Activated CD4-positive, alpha-beta T cell treated with anti-CD3 and anti-CD28 coated beads, Interleukin-2, amount 10 ng/mL, durations not matched to agents 24 days and 14 days (primary cell): ENCODE measurements at regions not wholly inside any gene's neighbourhood (a gene's known extent, or its start where the extent isn't known, plus 50 kb on each side); places are given as distances from the start of the nearest gene placed in this dataset.
"Not testable (repeated sequence)": the region's sequence is repeated elsewhere in the genome, so short reads cannot be mapped to it uniquely, and the experiment has no call there.

ENCODE experiments used
- DNase-seq: peaks from one replicate; pipeline ENCODE4 v3.0.0; 2022
- H3K27ac Mint-ChIP-seq: one replicate; pipeline ENCODE4 v1.8.0; 2022; ENCODE audit warnings: mild to moderate bottlenecking, mixed read lengths
- H3K27me3 Mint-ChIP-seq: one replicate; pipeline ENCODE4 v1.8.0; 2022; ENCODE audit warnings: mixed read lengths
- H3K36me3 Mint-ChIP-seq: one replicate; pipeline ENCODE4 v1.8.0; 2022; ENCODE audit warnings: low read depth, mild to moderate bottlenecking, mixed read lengths
- H3K4me1 Mint-ChIP-seq: one replicate; pipeline ENCODE4 v1.8.0; 2021; ENCODE audit warnings: mixed read lengths
- H3K4me3 Mint-ChIP-seq: one replicate; pipeline ENCODE4 v1.8.0; 2022; ENCODE audit warnings: mild to moderate bottlenecking, moderate library complexity, mixed read lengths
- H3K9me3 Mint-ChIP-seq: one replicate; pipeline ENCODE4 v1.8.0; 2021; ENCODE audit warnings: mixed read lengths
- intact Hi-C: fragments of 100-400 bp; cut with micrococcal nuclease; formaldehyde crosslinking; loops from one replicate; pipeline ENCODE4 v1.15.1; 2023

GRCh38 chr2:195150819-195151218, 506.2 kb upstream of the SLC39A10 start:
- intact Hi-C loops, result no loop called here
- no peak overlapping the region for H3K4me3 Mint-ChIP-seq

DNA sequence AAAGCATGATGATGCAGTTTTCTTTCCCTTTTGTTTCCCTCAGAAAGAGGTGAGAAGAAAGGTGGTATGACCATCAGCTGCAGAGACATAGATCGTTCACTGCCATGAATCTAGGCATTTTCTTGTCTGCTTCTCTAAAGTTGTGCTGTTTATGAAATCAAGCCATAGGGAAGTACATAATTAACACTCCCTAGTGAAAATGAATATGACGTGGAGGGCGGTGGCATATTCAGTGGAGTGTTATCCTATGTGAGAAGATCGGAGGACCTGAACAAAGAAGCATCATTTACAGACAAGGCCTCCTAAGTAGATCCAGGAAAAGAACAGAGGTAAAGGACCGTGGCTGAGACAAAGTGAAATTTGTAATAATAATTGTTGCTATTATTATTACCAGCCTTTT, 509.0 kb upstream of the SLC39A10 start:
- H3K9me3 Mint-ChIP-seq, result no peaks in the 10 kb centered on the region
- no peak overlapping the region for H3K4me3 Mint-ChIP-seq
- intact Hi-C loops, result no loop called here
- no peaks in the 10 kb centered on the region for H3K27me3 Mint-ChIP-seq
- H3K4me1 Mint-ChIP-seq, result no peaks in the 10 kb centered on the region
- H3K27ac Mint-ChIP-seq, result no peak overlapping the region
- DNase-seq, result no peak
- no peaks in the 10 kb centered on the region for H3K36me3 Mint-ChIP-seq

More at GRCh38 chr2:195150819-195151218, 506.2 kb upstream of the SLC39A10 start:
- H3K9me3 Mint-ChIP-seq, result no peaks in the 10 kb centered on the region
- no peak overlapping the region for H3K27ac Mint-ChIP-seq
- no peaks in the 10 kb centered on the region for H3K27me3 Mint-ChIP-seq
- DNase-seq, result no peak
- no peaks in the 10 kb centered on the region for H3K4me1 Mint-ChIP-seq
- no peaks in the 10 kb centered on the region for H3K36me3 Mint-ChIP-seq

DNA sequence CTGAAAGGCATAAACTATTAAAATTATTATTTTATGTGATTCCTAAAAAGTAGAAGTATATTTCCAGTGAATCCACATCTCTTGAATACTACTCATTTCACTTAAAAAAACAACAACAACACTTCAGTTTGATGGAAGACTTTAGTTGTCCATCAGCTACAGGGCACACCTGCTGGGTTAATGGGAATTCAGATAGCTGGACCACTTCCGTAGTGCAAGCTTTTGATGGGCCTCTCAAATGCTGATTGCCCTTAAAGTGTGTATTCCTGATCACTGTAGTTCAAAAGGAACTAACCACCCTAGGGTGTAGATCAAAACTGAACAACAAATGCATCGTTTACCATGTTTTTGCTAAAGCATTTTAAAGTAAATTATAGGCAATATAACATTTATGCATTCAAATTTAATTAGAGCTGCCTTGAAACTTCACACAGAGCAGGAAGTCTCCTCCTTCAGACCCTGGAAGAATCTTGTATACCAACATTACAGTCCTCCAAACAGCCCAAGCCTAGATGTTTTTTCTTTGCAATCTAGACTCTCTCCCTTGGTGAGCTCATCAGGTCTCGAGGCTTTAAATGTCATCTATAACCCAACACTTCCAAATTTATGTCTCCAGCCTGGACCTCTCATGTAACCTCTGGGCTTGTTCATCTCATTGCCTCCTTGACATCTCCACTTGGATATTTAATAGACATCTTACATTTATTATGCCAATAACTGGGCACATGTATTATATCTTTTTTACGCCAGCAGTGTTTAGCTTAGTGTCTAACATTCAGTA, 510.1 kb upstream of the SLC39A10 start:
- no peak overlapping the region for H3K4me3 Mint-ChIP-seq
- H3K27me3 Mint-ChIP-seq, result no peaks in the 10 kb centered on the region
- H3K4me1 Mint-ChIP-seq, result no peaks in the 10 kb centered on the region
- no peaks in the 10 kb centered on the region for H3K36me3 Mint-ChIP-seq
- H3K9me3 Mint-ChIP-seq, result no peaks in the 10 kb centered on the region
- DNase-seq, result no peak
- intact Hi-C loops, result no loop called here
- no peak overlapping the region for H3K27ac Mint-ChIP-seq

DNA sequence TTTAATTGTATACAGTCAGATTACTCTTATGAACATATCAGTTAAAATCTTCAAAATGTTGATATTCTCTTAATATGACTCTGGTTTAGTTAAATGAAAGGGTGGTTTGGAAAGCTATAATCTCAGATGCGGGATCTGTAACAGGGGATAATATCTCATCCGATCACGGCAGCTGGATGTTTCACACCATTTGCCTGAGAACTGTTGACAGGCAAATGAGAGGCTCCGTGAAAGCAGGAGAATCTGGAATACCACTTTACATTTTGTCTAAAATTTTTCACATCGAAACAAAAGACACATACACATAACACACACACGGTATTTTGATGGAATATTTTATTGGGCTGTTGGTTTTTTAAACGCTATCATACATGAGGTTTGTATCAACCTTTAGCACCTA, 518.6 kb upstream of the SLC39A10 start:
- peaks cover 1% of the 10 kb centered on the region for H3K27me3 Mint-ChIP-seq
- H3K9me3 Mint-ChIP-seq, result no peaks in the 10 kb centered on the region
- H3K36me3 Mint-ChIP-seq, result no peaks in the 10 kb centered on the region
- no peak overlapping the region for H3K4me3 Mint-ChIP-seq
- no peaks in the 10 kb centered on the region for H3K4me1 Mint-ChIP-seq
- no peak for DNase-seq
- no peak overlapping the region for H3K27ac Mint-ChIP-seq
- intact Hi-C loops, result no loop called here

GRCh38 chr2:195125889-195126288, 531.1 kb upstream of the SLC39A10 start:
- H3K4me3 Mint-ChIP-seq, intact Hi-C loops, DNase-seq, H3K9me3 Mint-ChIP-seq, H3K27me3 Mint-ChIP-seq, H3K36me3 Mint-ChIP-seq, H3K4me1 Mint-ChIP-seq, H3K27ac Mint-ChIP-seq: not testable (repeated sequence)

GRCh38 chr2:195124391-195125079, 532.5 kb upstream of the SLC39A10 start:
- intact Hi-C loops, result no loop called here
- no peaks in the 10 kb centered on the region for H3K36me3 Mint-ChIP-seq
- no peaks in the 10 kb centered on the region for H3K4me1 Mint-ChIP-seq
- H3K4me3 Mint-ChIP-seq, result no peak overlapping the region
- H3K27me3 Mint-ChIP-seq, result no peaks in the 10 kb centered on the region
- H3K27ac Mint-ChIP-seq, result no peak overlapping the region
- H3K9me3 Mint-ChIP-seq, result no peaks in the 10 kb centered on the region
- no peak for DNase-seq

GRCh38 chr2:195122653-195123052, 534.4 kb upstream of the SLC39A10 start:
- Mint-ChIP-seq H3K4me1 (no peaks in the 10 kb centered on the region), H3K36me3 (no peaks in the 10 kb centered on the region), H3K27me3 (no peaks in the 10 kb centered on the region), H3K9me3 (no peaks in the 10 kb centered on the region), H3K27ac (no peak overlapping the region), H3K4me3 (no peak overlapping the region)
- intact Hi-C loops, result no loop called here
- no peak for DNase-seq

DNA sequence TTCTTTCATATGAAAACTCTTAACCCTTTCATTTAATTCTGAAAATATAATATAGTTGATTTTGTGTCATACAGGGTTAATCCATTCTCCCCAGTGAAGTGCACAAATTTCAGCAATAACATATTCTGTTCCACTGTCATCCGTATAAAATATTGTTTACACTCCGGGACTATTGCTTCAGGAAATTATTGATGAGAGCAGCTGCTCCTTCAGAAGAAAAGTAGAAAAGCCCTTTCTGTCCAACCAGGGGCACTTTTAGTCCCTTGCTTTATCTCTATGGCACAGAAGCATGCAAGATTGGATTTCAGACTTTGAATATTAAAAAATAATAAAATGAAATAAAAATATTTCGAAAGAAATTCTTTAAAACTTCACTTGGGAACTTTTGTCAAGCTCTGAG, 535.7 kb upstream of the SLC39A10 start:
- H3K27me3 Mint-ChIP-seq, result no peaks in the 10 kb centered on the region
- no peak for DNase-seq
- no peaks in the 10 kb centered on the region for H3K9me3 Mint-ChIP-seq
- no peaks in the 10 kb centered on the region for H3K36me3 Mint-ChIP-seq
- no peak overlapping the region for H3K27ac Mint-ChIP-seq
- H3K4me3 Mint-ChIP-seq, result no peak overlapping the region
- H3K4me1 Mint-ChIP-seq, result no peaks in the 10 kb centered on the region
- intact Hi-C loops, result no loop called here

GRCh38 chr2:195119231-195119630, 537.8 kb upstream of the SLC39A10 start:
- DNase-seq, result no peak
- no peaks in the 10 kb centered on the region for H3K9me3 Mint-ChIP-seq
- H3K4me3 Mint-ChIP-seq, result no peak overlapping the region
- no peaks in the 10 kb centered on the region for H3K27me3 Mint-ChIP-seq
- no peak overlapping the region for H3K27ac Mint-ChIP-seq
- intact Hi-C loops, result no loop called here
- no peaks in the 10 kb centered on the region for H3K36me3 Mint-ChIP-seq
- no peaks in the 10 kb centered on the region for H3K4me1 Mint-ChIP-seq

DNA sequence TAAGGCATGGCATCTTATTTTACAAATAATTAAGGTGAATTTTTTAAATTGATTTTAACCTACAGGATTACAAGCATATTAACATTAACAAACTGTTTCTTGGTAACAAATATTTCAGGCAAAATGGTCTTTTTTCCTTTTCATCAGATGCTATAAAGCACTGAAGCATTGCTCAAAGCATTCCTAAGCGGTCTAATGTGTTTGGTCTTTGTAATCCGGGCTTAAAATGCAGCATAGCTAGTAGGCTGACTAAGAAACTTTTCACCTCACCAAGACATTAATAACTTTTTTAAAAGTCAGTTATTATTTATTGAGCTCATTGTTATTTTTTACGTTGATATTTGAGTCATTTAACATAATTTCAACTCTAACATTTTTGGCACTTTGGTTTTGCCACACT, 538.8 kb upstream of the SLC39A10 start:
- peaks cover 5% of the 10 kb centered on the region for H3K9me3 Mint-ChIP-seq
- intact Hi-C loops, result no loop called here
- no peak for DNase-seq
- H3K27ac Mint-ChIP-seq, result no peak overlapping the region
- no peaks in the 10 kb centered on the region for H3K4me1 Mint-ChIP-seq
- no peak overlapping the region for H3K4me3 Mint-ChIP-seq
- no peaks in the 10 kb centered on the region for H3K27me3 Mint-ChIP-seq
- H3K36me3 Mint-ChIP-seq, result no peaks in the 10 kb centered on the region

DNA sequence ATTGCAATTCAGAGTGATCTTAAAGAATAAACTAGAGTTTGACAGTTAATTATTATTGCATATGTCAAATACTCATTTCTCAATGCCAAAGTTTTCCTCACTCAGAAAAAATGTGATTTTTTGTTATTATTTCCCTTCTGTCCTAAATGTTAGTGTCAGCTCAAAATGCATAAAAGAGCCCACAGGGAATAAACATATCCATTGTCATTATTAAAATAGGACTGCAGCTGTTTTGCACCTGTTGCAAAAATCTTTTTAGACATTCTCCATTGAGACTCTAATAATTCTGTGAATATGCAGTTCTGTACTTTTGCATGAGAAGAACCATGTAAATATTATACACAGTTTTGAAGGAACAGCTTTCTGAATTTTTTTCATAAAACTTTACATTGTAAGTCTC, 540.0 kb upstream of the SLC39A10 start:
- no peak overlapping the region for H3K27ac Mint-ChIP-seq
- no peaks in the 10 kb centered on the region for H3K4me1 Mint-ChIP-seq
- H3K9me3 Mint-ChIP-seq, result peaks cover 5% of the 10 kb centered on the region
- no peaks in the 10 kb centered on the region for H3K36me3 Mint-ChIP-seq
- DNase-seq, result no peak
- H3K27me3 Mint-ChIP-seq, result no peaks in the 10 kb centered on the region
- H3K4me3 Mint-ChIP-seq, result no peak overlapping the region
- intact Hi-C loops, result no loop called here

- intact Hi-C loops, result no loop called here
- Mint-ChIP-seq H3K4me1 (no peaks in the 10 kb centered on the region), H3K4me3 (no peak overlapping the region), H3K27ac (no peak overlapping the region), H3K27me3 (peaks cover 2% of the 10 kb centered on the region), H3K9me3 (peaks cover 5% of the 10 kb centered on the region), H3K36me3 (no peaks in the 10 kb centered on the region)
- no peak for DNase-seq
Measured at GRCh38 chr2:195115738-195116137, 541.3 kb upstream of the SLC39A10 start.

DNA sequence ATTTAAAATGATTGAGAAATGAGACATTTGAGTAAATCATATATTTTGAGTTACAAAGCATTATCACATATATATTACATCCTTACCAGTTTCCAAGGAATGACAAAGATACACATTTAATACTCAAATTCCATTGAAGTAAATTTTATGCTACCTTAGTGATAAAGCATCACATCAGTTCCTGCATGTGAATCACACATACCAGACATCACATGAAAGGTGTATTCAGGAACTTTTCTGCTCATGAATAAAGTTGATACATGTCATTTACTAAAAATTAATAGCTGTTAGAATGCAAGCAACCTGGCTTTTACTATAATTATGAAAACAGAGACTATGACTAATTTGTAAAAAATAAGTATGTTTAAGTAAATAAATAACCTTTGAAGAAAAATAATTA, 548.8 kb upstream of the SLC39A10 start:
- DNase-seq, result no peak
- Mint-ChIP-seq H3K9me3 (no peaks in the 10 kb centered on the region), H3K27ac (no peak overlapping the region), H3K4me1 (no peaks in the 10 kb centered on the region), H3K27me3 (peaks cover 3% of the 10 kb centered on the region), H3K4me3 (no peak overlapping the region), H3K36me3 (no peaks in the 10 kb centered on the region)
- intact Hi-C loops, result no loop called here

DNA sequence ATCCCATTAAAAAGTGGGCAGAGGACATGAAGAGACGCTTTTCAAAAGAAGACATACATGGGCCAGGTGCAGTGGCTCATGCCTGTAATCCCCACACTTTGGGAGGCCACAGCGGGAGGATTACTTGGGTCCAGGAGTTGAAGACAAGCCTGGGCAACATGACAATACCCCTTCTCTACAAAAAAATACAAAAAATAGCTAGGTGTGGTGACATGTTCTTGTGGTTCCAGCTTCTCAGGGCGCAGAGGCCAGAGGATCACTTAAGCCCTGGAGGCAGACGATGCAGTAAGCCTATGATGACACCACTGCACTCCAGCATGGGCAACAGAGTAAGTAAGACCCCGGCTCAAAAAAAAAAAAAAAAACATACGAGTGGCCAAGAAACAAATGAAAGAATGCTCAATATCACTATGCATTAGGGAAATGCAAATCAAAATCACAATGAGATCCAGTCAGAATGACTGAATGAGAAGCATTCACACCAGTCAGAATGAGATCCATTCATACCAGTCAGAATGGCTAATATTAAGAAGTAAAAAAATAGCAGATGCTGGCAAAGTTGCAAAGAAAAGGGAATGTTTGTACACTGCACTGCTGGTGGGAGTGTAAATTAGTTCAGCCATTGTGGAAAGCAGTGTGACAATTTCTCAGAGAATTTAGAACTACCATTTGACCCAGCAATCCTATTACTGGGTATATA, 550.2 kb upstream of the SLC39A10 start:
- no peaks in the 10 kb centered on the region for H3K4me1 Mint-ChIP-seq
- no peak overlapping the region for H3K27ac Mint-ChIP-seq
- DNase-seq, result no peak
- no peaks in the 10 kb centered on the region for H3K9me3 Mint-ChIP-seq
- intact Hi-C loops, result no loop called here
- H3K27me3 Mint-ChIP-seq, result peaks cover 3% of the 10 kb centered on the region
- H3K4me3 Mint-ChIP-seq, result no peak overlapping the region
- no peaks in the 10 kb centered on the region for H3K36me3 Mint-ChIP-seq
